NCI-H1930 (cell line): ENCODE measurements at regions not wholly inside any gene's neighbourhood (a gene's known extent, or its start where the extent isn't known, plus 50 kb on each side); places are given as distances from the start of the nearest gene placed in this dataset.

Source experiments
- DNase-seq, 2 experiments: peaks; one replicate each; lab custom pipeline; 2025; lab: John Stamatoyannopoulos, UW

DNA sequence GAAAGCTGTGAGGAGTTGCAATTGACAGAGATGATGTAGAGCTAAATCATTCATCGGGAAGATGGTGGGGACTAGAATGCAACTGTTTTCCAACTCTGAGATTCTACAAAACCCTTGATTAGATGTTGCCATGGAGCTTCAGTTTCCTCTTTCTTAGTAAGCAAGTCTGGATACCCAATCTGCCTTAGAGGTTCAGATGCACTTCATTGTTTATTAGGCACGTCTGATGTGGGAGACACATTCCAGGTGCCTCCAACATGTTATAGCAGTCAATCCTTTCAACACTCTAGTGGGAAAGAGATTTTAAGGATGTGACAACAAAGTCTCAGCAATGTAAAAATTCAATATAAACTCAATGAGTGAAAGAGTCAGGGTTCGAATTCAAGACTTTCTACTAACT lies 291.3 kb upstream of the PHYHIPL start:
- DNase-seq: no peak

DNA sequence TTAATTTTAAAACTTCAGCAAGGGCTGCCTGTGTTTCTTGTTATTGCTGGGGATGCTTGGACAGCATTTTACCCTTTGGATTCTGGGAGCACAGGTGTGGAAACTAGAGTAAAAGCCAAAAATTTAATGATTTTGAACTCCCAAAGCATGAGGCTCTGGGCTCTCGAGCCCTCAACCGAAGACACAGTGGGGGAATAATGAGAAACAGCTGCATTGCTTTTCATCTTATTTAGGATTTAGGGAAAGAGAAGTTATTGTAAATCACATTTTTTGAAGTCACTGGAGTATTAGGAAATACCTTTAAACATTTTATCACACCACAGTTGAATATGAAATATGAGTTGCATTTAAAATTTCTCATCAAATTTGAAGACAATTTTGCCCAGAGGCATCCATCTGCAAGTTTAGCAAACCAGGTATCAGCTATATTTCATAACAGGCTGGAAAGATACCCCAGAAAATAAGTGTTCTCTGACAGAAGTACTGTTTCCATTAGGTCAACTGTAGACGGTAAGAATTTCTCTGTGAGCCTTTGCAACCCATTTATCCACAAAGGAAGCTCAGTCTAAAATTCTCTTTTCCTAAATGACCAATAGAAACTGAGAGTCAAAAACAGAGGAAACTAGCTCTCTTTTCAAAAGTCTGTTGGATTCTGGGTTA lies 290.6 kb upstream of the PHYHIPL start:
- no peak for DNase-seq

DNA sequence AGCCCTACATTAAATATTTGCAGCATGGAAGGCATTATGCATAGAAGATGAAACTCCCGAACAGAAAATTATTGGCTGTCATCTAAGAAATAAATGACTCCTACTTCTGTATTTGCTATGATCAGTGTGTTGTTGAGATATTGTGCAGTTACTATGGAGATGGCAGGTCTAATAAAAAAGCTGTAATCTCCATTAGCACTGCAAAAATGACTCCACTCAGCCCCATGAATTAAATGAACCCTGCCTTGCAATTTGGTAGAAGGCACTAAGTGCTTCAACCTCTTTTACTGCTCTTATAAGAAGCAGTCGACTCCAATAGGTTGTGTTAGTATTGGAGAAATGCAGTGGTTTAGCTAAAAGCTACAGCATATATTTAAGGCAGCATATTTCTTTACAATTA lies 290.0 kb upstream of the PHYHIPL start:
- DNase-seq: no peak

DNA sequence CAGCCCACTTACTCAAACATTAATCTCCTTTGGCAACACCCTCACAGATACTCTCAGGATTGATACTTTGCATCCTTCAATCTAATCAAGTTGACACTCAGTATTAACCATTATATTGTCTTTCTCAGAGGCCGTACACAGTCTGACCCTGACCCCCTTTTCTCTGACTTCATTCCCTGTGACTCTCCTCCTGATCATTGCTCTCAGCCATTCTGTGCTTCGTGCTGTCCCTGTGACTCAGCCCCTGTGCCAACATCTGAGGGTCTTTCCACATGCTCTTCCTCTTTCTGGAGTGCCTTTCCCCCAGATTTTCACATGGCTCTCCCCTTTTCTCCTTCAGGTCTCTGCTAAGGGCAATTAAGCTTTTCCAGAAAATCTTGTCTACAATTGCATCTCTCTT lies 289.0 kb upstream of the PHYHIPL start:
- DNase-seq: no peak

DNA sequence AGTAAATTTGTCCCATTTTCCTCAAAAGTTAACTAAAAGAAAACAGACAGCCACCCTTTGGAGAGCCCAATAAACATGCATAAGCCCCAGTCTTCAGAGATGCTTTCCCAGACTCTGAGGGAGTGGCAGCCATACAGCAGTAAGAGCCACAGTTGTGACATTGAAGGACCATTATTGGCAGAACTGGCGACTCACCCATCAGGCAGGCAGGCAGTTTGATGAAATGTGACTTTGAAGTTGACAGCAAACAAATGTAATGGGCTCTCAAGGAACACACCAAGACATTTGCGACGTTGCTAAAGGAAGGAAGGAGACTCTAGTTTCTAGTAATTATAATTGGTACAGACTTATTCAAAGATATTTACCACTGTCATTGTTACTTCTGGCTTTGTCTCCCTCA lies 287.5 kb upstream of the PHYHIPL start:
- DNase-seq: no peak

DNA sequence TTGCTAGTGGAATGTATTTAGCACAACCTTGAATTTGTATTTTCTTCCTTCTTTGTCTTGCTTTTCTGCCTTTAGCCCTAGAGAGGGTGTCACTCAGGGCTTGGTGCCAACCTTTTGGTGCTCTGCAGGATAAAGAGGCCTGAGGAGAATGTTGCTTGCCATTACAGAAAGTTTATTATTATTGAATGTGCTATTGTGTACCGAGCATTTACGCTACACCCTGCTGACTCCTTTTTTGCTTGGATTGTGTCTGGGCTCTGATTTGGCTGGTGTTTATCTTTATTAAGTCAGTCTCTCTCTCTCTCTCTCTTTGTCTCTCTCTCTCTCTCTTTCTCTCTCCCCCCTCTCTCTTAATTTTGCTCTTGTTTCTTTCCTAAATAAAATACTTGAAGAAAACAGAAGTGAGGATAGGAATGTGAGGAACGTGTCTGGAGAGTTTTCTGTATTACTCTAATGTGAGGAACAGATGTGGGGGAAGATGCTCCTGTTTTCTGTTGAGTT lies 284.4 kb upstream of the PHYHIPL start:
- no peak for DNase-seq

DNA sequence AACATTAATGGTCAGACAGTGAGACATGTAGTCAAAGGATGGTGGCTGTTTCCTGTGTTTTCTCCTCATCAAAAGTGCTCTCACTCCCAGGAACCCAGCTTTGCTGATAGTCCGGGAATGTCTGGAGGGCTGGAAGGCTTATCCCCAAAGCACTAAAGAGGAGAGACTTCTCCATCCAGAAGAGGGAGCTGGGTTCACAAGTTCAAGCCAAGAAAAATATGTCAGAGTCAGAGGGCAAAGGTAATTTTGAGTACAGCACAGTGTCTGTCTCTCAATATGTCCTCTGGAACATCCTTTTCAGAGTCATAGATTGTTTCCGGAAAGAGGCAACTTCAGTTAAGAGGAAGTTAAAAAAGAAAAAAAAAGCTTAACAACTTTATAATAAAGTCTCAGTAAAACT lies 281.5 kb upstream of the PHYHIPL start:
- no peak for DNase-seq

DNA sequence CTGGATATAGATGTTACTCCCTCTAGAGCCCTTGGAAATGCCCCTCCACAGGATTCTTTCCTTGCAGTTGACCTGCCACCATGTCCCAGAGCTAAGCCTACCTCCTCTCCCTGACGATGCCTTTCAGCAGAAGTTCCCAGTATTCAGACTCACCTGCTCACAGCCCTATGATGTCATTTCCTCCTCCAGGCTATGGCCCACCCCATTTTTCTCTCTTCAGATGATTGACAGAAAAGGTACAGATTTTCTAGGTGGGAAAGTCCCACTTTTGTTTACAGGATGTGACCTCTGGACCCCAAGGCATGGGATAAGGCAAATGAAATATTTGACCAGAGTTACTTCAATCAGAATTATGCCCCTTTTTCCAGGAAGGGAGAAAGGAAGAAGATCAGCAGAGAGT lies 280.2 kb upstream of the PHYHIPL start:
- no peak for DNase-seq

DNA sequence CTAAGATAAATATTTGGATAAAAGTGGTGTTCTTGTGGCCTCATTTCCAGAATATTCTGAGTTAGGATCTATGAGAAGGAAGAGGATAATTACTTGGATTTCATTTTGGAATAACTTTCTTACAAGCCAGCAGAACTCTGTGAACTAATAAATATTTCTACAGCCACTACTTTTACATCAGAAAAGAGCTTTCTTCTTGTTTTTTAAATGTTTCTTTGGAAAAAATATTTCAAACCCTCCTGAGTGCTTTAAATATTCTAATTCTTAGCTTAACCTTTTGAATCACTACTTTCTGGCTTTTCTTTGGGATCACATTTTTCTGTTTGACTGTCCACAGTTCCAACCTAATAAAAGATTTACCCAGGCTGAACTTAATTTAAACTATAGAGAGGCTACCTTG lies 279.2 kb upstream of the PHYHIPL start:
- DNase-seq: no peak

DNA sequence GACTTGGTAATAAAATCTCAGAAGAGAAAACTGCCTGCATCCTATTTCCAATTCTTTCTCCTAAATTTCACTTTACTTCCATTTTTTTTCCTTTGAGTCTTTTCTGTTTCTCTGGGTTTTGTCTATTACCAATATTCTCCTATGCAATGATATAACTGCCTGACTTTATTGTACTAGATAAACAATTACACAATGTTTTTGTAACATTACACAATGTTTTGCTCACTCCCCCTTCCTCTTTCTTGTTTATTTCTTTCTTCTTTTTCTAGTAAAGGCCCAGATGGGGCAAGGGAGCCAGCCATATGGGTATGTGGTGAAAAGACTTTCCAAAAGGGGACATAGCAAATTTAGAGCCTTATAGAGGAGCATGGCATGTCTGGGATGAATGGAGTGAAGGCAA lies 278.7 kb upstream of the PHYHIPL start:
- DNase-seq: no peak

DNA sequence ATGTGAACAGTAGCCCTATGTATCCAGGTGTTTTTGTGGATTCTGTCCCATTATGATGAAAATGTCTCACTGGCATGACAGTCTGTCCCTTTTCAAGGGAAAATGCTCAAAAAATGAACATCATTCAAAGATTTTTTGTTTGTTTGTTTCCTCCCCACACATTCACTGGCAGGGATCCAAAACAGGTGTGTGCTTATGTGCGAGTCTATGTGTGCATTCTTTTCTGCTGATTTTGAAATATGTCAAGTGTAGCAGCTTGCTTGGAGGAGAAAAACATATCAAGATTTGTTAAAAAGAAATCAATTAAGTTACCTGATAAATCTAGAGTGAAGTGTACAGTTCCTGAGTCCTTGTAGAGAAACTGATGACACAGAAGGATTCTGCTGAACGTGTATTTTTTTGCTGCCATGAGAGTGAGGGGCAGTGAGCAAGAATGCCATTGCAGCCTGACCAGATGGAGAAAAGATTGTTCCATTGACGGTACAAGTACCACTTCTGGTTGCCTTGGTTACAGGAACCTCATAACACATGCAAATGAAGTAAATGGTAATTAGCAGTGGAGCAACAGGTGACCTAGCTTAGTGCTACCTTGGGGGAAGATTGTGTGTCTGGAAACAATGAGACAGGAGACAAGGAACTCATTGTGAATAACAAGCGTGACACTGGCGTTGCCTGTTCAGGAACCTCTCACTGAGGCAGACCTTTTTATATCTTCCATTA lies 277.4 kb upstream of the PHYHIPL start:
- DNase-seq: no peak

DNA sequence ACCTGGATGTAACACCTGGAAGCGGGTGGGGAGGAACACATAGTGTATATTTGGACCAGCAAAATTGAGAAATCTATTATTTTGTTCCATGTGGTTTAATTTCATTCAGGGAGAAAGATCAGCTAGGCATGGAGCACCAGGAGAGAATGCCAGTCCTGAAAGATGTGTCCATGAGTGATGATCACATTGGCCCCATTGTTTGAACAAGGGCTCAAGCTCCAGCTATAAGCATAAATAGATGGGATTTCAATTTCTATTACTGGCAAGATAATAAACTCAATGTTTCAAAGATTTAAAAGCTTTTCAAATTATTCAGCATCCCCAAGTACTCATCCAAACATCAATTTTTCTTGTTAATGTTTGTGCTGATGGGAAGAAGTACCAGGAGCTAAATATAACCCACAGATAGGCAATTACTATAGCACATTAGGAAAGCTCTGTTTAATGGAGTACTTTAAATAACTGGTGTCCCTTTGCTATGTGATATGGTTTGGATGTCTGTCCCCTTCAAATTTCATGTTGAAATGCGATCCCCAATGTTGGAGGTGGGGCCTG lies 275.3 kb upstream of the PHYHIPL start:
- no peak for DNase-seq

DNA sequence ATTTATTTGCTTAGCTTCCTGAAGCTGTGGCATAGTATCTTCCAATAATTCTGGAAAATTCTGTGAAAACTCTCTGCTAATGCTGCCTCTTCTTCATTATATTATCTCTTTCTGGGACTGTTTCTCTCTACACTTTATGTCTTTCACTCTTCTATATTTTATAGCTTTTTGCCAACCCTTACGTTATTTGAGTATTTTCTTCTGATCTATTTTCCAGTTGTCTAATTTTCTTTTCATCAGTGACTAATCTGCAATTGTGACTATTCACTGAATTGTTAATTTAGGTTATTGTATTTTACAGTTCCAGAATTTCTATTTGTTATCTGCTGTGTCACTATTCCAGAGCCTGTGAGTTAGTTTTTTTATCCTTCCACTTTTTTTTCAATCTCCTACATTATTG lies 273.4 kb upstream of the PHYHIPL start:
- no peak for DNase-seq

DNA sequence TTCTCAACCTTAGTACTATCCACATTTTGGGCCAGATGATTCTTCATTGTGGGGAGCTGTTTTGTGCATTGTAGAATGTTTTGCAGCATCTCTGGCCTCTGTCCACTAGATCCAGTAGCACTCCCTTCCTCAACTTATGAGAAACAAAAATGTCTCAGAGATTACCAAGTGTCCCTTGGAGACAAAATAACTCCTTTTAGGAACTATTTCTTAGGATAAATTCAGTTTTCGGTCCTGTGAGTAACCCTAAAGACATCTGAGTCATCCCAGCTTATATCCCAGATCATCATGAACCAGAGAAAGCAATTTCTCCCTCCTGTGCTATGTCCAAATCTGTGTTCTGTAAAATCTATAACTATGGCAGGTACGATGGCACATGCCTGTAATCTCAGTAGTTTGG lies 266.6 kb upstream of the PHYHIPL start:
- no peak for DNase-seq

DNA sequence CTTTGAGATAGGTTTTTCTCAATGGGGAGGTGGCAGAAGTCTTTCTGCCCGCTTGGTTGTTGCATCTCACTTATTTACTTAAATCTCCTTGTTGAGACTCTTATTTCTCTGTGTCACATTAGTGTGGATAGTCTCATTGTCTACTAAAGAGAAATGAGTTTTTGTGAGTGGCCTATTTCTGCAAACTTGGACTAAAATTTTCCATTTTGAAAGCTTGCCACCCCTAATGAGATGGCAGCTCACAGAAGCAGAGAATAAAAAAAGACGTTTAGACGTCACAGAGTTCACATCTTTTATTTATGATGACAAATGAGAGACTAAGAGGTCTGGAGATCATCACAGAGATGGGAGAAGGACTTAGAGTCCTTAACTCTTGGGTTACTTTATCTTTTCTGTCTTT lies 262.7 kb upstream of the PHYHIPL start:
- DNase-seq: no peak

DNA sequence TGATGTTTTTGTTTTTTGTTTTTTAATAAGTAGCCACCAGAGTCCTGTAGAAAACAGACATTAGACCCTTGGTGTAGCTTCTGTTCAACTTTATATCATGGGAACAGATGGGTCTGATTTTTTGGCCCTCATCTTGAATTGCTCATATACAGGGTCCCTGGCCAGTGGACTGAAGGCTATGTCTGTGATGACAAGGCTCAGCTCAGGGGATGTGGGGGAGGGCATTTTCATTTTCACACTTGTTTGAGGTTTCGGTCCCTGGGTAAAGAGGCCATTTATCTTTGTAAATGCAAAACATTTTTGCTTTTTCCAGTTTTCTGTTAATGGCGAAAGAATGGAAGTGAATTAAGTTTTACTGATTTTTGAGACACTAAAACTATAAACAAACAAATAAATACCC lies 257.6 kb upstream of the PHYHIPL start:
- DNase-seq: no peak

DNA sequence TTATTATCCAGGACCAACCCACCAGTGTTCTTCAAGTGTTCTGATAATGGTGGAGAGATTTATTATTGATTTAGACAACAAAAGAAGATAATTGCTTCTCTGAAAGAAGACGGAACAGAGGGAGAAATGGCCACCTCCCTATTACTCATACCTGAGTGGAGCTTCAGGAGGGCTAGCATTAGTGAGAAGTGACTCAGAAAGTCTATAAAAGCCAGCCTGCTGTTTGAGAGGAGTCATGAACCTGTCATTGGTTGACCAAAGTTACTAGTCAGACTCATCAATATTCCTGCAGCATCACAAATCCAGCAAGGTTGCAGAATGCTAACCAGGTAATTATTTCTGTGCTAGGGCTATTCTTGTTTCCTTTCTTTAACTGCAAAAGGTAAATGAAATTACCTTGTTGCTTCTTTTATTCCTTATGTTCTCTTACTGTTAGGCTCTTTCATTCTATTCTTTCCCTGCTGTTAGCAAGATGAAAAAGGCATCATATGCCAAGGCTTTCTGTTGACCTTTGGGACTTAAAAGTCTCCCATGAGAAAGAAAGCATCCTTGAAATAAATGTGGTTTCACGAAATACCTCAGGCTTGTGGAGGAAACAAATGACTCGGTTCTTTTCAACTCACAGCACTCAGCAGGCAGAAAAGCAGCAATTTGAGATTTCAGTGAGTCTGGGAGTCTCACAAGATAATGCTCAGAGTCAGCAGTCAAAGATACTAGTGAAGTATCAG lies 256.4 kb upstream of the PHYHIPL start:
- no peak for DNase-seq

DNA sequence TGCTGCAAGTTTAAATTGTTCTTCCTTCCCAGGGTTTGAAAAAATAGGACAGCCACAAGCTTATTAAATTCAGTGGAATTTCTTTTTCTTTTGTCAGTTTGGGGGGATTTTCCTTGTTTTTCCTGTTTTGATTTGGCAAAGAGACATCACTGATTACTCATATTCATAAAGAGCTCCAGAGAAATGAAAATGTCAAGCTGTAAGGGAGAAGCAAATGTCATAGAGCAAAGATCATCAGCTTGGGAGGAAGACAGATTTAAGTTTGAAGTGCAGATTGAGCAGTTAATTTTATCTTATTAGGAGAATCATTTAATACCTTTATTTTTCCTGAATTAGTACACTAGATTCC lies 255.8 kb upstream of the PHYHIPL start:
- DNase-seq: no peak

DNA sequence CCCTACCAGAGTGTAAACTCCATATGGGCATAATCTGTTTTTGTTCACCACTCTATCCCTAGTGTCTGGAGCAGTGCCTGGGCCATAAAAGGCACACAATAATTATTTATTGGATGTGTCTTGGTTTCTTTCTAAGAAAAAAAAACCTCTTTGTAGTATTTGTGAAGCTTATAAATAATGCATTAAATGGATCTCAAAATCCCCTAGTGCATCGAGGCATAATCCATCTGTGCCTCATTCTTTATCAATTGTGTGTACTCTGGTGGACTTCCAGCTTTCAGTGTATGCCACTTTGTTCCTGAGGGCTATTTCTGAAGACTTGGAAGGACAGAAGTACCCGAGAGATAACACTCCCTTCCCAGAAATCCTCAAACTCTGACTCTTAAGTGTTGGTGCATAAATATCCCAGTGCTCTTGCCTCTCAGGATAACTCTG lies 255.0 kb upstream of the PHYHIPL start:
- DNase-seq: no peak

DNA sequence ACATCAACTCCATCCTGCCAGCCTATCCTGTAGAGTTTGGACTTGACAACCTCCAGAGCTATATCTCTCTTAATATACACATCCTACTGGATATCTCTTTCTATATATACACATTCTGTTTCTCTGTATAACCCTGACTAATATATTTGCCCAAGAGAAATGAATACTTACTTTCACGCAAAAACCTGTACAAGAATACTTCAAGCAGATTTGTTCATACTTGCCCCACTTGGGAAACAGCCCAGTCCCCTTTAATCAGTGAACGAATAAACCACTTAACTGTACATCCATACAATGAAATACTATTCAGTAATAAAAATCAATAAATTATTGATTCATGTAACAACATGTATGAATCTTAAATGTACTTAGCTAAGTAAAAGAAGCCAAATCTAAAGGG lies 251.1 kb upstream of the PHYHIPL start:
- no peak for DNase-seq

DNA sequence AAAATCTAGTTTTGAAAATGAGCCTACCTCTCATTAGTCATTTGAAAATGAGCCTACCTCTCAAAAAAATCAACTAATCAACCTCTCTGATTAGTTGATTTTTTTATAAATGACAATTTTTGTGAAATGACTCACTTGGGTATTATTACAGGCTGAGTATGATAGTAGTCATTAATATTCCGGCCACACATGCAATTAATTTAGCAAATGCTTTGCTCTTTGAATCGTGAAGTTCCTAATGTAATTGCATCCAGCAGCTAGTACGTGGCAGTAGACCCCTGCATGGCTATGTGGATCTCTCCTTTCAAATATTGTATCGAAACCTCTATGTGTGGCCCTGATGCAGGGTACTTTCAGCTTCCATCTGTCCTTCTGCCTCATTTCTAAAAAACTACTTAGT lies 245.9 kb upstream of the PHYHIPL start:
- DNase-seq: no peak

DNA sequence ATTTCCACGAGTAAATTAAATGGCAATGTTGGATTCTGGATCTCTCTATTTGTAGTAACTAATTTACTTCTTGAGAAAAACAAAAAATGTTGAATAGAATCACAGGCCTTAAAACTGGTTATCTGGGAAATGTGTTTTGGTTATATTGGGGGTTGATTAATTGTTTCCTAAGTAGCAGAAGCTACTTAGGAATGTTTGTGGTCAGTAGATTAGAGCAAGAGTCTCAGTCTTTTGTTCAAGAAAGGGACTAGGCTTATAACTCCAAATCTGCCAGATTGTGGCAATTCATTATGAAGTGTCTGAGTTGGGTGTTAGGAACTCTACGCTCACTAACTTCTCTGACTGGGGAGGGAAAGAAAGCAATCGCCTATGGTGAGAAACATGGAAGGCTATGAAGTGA lies 244.3 kb upstream of the PHYHIPL start:
- DNase-seq: no peak
